ENCODE measurements at regions not wholly inside any gene's neighbourhood (a gene's known extent, or its start where the extent isn't known, plus 50 kb on each side); places are given as distances from the start of the nearest gene placed in this dataset.

DNA sequence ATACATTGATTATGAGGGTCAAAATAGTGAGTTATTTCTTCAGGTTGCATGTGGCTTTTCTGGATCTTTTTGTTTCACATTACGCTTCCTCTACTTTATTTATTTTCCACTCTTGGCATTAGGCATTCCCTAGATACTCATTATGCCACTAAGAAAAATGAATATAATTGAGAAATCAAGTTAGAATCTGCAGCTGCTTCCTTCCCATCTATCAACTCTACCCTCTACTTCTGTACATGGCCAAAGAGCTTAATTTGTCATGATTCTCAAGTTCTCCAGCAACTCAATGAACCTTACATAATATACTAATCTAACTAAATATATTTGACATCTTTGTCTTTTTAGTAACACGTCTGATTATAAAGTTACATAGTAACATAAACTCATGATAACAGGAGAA lies 598.1 kb upstream of the LRRTM4 start:
- ChIA-PET CTCF (no interaction called here), POLR2A (no interaction called here)
- TF ChIP-seq, protein P1, sequence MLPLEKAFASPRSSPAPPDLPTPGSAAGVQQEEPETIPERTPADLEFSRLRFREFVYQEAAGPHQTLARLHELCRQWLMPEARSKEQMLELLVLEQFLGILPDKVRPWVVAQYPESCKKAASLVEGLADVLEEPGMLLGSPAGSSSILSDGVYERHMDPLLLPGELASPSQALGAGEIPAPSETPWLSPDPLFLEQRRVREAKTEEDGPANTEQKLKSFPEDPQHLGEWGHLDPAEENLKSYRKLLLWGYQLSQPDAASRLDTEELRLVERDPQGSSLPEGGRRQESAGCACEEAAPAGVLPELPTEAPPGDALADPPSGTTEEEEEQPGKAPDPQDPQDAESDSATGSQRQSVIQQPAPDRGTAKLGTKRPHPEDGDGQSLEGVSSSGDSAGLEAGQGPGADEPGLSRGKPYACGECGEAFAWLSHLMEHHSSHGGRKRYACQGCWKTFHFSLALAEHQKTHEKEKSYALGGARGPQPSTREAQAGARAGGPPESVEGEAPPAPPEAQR (CRISPR knock-in tag; IDR thresholded peaks at IDR 0.05): no peak
- TF ChIP-seq, protein P2, sequence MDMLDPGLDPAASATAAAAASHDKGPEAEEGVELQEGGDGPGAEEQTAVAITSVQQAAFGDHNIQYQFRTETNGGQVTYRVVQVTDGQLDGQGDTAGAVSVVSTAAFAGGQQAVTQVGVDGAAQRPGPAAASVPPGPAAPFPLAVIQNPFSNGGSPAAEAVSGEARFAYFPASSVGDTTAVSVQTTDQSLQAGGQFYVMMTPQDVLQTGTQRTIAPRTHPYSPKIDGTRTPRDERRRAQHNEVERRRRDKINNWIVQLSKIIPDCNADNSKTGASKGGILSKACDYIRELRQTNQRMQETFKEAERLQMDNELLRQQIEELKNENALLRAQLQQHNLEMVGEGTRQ (CRISPR knock-in tag; IDR thresholded peaks at IDR 0.05): no peak
- no peak for TF ChIP-seq NFATC4 (CRISPR knock-in tag; IDR thresholded peaks at IDR 0.05)
- no peak for TF ChIP-seq IRF2 (CRISPR knock-in tag; IDR thresholded peaks at IDR 0.05; ENCODE audit: borderline replicate concordance, low read depth)
- TF ChIP-seq, protein P3, sequence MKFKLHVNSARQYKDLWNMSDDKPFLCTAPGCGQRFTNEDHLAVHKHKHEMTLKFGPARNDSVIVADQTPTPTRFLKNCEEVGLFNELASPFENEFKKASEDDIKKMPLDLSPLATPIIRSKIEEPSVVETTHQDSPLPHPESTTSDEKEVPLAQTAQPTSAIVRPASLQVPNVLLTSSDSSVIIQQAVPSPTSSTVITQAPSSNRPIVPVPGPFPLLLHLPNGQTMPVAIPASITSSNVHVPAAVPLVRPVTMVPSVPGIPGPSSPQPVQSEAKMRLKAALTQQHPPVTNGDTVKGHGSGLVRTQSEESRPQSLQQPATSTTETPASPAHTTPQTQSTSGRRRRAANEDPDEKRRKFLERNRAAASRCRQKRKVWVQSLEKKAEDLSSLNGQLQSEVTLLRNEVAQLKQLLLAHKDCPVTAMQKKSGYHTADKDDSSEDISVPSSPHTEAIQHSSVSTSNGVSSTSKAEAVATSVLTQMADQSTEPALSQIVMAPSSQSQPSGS (CRISPR knock-in tag; IDR thresholded peaks at IDR 0.05; ENCODE audit: borderline replicate concordance, low read depth): no peak
- no peak for TF ChIP-seq NFYB (CRISPR knock-in tag; conservative IDR thresholded peaks at IDR 0.05; ENCODE audit: low read depth)
- no peak for TF ChIP-seq TEAD1 (CRISPR knock-in tag; IDR thresholded peaks at IDR 0.05)
- no peak for TF ChIP-seq ZNF416 (CRISPR knock-in tag; IDR thresholded peaks at IDR 0.05)
- Mint-ChIP-seq H3K4me1 (no peaks in the 10 kb centered on the region), H3K27ac (no peak overlapping the region), H3K4me3 (no peak overlapping the region), H3K9me3 (no peaks in the 10 kb centered on the region), H3K27me3 (ENCODE audit: low read depth) (no peaks in the 10 kb centered on the region), H3K36me3 (no peaks in the 10 kb centered on the region)
- DNase-seq (ENCODE audit: low spot score) (no peak), ATAC-seq (no peak)

DNA sequence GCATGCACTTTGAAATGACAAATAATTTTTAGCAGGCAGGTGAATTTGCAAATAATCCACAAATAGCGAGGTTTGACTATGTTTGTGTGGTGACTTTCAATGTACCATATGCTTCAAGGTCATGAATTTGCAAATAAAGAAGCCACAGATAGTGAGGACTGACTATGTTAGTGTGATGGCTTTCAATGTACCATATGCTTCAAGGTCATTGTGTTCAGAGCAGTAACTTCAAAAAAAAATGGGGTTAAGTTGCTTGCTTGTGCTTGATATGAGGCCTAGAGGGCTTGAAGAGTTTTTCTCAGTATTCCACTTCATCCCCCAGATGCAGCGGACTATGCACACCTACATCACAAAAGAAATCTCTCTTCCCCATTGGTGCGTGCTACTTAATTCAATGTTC lies 602.9 kb upstream of the LRRTM4 start:
- no peaks in the 10 kb centered on the region for H3K4me1 Mint-ChIP-seq
- ChIA-PET POLR2A (no interaction called here), CTCF (no interaction called here)
- H3K27ac Mint-ChIP-seq: no peak overlapping the region
- no peaks in the 10 kb centered on the region for H3K27me3 Mint-ChIP-seq (ENCODE audit: low read depth)
- H3K4me3 Mint-ChIP-seq: no peak overlapping the region
- peaks cover 7% of the 10 kb centered on the region for H3K36me3 Mint-ChIP-seq
- peaks cover 8% of the 10 kb centered on the region for H3K9me3 Mint-ChIP-seq
- no peak for DNase-seq (ENCODE audit: low spot score)
- no peak for ATAC-seq
- no peak for TF ChIP-seq SOX15 (CRISPR knock-in tag; IDR thresholded peaks at IDR 0.05)
- TF ChIP-seq, protein P4, sequence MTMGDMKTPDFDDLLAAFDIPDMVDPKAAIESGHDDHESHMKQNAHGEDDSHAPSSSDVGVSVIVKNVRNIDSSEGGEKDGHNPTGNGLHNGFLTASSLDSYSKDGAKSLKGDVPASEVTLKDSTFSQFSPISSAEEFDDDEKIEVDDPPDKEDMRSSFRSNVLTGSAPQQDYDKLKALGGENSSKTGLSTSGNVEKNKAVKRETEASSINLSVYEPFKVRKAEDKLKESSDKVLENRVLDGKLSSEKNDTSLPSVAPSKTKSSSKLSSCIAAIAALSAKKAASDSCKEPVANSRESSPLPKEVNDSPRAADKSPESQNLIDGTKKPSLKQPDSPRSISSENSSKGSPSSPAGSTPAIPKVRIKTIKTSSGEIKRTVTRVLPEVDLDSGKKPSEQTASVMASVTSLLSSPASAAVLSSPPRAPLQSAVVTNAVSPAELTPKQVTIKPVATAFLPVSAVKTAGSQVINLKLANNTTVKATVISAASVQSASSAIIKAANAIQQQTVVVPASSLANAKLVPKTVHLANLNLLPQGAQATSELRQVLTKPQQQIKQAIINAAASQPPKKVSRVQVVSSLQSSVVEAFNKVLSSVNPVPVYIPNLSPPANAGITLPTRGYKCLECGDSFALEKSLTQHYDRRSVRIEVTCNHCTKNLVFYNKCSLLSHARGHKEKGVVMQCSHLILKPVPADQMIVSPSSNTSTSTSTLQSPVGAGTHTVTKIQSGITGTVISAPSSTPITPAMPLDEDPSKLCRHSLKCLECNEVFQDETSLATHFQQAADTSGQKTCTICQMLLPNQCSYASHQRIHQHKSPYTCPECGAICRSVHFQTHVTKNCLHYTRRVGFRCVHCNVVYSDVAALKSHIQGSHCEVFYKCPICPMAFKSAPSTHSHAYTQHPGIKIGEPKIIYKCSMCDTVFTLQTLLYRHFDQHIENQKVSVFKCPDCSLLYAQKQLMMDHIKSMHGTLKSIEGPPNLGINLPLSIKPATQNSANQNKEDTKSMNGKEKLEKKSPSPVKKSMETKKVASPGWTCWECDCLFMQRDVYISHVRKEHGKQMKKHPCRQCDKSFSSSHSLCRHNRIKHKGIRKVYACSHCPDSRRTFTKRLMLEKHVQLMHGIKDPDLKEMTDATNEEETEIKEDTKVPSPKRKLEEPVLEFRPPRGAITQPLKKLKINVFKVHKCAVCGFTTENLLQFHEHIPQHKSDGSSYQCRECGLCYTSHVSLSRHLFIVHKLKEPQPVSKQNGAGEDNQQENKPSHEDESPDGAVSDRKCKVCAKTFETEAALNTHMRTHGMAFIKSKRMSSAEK (CRISPR knock-in tag; IDR thresholded peaks at IDR 0.05; ENCODE audit: borderline replicate concordance): no peak
- no peak for TF ChIP-seq ZNF219 (CRISPR knock-in tag; IDR thresholded peaks at IDR 0.05; ENCODE audit: borderline replicate concordance)
- TF ChIP-seq ELF4 (CRISPR knock-in tag; IDR thresholded peaks at IDR 0.05; ENCODE audit: low read depth): no peak
- no peak for TF ChIP-seq EMX1 (CRISPR knock-in tag; IDR thresholded peaks at IDR 0.05)
- TF ChIP-seq ZNF121 (CRISPR knock-in tag; IDR thresholded peaks at IDR 0.05): no peak
- TF ChIP-seq, protein P2 (CRISPR knock-in tag; IDR thresholded peaks at IDR 0.05): no peak
- TF ChIP-seq IRF2 (CRISPR knock-in tag; IDR thresholded peaks at IDR 0.05; ENCODE audit: borderline replicate concordance, low read depth): no peak
- no peak for TF ChIP-seq HMGA2 (CRISPR knock-in tag; IDR thresholded peaks at IDR 0.05)
- TF ChIP-seq, protein P5, sequence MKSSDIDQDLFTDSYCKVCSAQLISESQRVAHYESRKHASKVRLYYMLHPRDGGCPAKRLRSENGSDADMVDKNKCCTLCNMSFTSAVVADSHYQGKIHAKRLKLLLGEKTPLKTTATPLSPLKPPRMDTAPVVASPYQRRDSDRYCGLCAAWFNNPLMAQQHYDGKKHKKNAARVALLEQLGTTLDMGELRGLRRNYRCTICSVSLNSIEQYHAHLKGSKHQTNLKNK (CRISPR knock-in tag; IDR thresholded peaks at IDR 0.05): no peak
- no peak for TF ChIP-seq KAT7 (CRISPR knock-in tag; IDR thresholded peaks at IDR 0.05; ENCODE audit: borderline replicate concordance)
